CD4-positive, alpha-beta T cell treated with Interferon gamma for 1 hour (primary cell): ENCODE measurements at regions not wholly inside any gene's neighbourhood (a gene's known extent, or its start where the extent isn't known, plus 50 kb on each side); places are given as distances from the start of the nearest gene placed in this dataset.

Experiments
- DNase-seq: peaks from one replicate; pipeline ENCODE4 v3.0.0-alpha.2; 2020

DNA sequence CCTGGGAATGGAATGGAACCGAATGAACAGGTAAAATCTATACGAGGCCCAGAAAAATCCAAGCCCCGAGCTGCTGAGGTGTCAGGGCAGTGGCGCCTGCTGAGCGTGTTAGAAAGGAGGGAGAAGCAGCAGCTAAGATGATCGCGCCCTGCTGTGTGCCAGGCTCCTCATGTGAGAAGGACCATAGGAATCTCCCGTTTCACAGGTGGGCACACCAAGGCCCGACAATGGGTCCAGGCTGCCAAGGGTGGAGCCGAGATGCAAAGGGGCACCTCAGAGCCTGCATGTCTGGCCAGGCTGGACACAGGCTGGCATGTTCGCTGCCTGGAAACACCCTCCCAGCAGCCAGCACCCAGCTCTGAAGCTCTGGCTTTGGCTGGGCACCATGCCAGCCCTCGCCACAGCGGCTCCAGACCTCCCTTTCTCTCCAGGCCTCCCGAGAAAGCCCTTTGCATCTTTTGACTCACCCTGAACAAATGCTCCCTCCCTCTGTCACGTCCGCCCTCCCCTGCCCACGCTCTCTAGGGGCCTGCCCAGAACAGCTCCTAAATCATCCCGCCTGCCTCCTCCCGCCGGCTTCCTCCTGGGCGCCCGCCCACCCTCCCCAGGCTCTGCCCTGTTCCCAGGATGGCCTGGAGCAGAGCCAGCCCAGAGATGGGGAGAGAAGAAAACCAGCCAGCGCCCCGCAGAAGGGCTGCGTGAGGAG is 217.8 kb upstream of the GSE1 start:
- no peak for DNase-seq

DNA sequence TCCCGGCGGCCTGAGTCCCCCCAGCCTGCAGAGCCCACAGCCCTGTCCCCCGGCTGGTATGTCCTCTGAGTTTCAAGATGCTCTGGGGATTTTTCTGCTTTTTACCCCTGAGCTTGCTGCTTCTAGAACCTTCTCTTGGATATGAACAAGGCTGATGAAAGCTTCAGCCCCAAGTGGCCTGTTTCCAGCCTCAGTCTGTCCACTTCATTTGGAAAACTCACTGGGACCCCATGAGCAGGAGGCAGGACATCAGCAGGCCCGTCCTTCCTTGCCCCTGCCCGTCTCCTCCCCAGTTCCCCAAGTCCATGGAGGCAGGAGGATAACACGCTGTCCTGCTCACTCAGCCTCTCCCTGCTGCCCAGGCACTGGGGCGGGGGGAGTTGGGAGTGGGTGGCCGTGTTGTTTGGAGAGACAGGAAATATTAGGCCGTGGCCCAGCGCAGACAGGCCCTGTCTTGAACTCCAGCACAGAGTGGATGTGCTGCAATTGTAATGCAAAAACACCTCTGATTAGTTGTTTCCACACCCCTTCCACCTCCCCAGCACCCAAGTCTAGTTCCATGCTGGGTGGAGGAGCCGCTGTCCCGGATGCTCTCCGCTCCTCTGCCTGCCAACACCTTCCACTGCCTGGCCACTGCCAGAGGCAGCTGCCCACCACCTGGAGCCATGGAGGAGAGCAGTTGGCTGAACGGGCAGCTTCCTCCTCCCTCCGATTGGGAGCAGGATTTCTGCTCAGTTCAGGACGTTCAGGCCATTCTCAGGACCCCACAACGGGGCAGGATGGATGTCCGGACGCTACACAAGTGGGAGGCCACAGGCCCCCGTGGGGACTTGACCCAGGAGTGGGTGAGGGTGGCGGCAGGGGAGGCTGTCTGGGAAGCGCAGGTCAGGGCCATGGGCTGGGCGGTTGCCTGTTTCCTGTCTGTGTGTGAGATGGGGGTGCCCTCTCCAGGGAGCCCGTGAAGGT is 216.9 kb upstream of the GSE1 start:
- DNase-seq, result no peak

DNA sequence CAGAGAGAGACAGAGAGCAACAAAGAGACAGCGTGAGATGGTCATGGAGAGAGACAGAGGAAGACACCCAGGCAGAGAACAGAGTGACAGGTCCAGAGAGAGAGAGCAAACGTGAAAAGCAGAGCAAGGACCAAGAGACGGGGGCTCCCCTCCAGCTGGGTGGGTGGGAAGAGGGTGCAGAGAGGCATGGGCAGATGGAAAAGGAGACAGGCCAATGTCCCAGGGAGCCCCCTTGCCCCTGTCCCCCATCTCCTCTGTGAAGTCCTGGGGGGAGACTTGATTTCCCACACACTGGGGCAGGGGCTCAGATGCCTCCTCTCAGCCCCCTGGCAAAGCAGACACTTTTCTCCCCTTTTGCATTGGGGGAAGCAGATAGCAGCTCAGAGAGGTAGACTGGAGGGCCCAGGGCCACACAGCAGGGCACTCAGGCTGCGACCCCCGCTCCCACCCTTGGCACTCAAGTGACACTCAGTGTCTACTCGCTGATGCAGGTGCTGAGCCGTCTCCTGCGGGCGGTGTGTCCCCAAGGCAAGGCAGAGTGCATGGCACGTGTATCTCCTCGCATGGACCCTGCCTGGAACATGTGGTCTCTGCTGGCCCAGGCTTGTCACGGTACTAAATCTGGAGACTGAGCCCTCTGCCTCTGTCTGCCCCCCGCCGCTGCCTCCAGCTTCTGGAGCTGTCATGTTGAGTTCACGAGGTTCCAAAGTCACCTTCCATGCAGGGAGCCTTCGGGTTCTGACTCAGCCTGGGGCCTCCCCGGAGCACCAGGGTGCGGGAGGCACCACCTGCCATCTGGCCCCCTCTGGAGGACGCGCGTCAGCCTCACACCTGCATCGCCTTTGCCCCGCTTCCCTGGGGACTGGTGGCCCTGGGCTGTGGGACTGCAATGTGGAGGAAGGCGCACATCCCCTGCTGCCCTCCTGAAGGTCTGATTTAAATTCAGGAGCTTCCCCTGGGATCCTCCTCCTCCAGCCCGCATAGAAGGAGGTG is 215.9 kb upstream of the GSE1 start:
- no peak for DNase-seq

DNA sequence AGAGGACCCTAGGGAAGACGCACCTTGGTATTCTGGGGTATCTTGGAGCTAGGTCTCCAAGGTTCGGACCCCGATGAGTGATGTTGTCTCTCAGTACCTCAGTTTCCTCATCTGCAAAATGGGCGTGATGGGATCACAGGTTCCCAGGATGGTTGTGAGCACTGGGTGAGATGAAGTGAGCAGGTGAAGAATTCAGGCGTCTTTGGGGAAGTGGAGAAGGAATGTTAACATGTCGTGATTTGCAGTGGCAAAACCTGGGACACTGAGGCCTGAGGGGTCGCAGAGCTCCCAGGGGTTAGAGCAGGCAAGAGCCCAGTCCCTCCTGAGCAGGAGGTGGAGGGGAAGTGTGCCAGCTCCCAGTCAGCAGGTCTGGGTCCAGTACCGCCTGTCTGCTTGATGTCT is 215.1 kb upstream of the GSE1 start:
- no peak for DNase-seq

DNA sequence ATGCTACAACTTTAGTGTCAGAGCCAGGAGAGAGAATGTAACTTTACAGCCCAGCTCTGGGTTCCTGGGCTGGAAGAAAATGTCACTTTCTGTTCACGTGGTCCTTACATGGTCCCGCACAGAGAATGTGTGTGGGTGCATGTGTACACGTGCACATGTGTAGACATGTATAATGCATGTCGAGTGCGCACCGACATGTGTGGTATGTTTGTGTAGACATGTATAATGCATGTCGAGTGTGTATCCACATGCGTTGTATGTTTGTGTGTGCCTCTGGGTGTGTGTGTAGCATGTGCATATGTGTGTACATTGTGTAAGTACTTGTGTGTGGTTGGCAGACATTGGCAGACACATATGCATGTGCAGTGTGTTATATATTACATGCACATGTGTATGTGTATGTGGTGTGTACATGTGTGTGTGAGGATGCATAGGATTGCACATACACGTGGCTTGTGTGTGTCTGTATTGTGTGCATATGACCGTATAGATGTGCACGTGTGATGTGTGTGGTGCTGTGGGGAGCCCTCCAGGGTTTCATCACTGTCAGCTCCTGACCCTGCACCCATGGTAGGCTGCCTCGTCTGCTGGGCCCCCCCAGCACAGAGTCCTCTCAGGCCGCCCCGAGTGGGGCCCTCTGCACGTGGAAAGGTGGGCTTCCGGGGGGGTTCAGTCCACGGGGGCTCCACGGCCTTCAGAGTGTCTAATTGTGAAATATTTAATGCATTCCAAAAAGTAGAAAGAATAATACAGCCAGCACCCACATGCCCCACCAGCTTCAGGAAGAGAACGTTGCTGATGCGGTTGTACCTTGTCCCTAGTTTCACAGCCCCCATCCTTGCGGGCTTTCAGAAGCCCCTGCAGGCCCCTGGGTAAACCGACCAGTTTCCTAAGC is 214.2 kb upstream of the GSE1 start:
- DNase-seq, result no peak

DNA sequence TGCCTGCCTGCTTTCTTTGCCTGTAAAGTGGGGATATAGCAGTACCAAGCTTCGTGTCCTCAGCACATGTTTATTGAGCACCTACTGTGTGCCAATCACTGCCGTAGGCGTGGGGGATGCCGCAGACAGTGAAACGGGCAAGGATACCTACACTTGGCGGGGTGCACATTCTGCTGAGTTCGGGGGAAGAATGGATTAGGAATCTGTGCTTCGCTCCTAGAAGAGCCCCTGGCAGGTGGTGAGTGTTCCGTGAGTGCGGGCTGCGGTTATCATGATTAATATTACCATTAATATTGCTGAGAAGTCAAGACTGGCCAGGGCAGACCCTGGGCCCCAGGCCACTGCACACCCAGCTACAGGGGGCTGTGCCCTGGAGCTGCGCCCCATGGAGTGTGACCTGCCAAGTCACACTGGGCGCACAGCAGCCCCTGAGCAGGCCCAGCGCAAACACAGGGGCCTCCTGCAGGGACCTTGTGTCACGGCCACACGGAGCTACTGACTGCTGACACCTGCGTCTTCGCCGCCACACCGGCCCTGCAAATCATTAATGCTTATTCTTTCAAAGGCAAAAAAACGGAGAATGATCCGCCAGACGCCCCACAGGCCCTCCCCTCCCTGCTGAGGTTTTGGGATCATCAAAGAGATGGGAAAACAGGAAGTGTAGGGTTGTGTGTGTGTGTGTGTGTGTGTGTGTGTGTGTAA is 213.4 kb upstream of the GSE1 start:
- no peak for DNase-seq

DNA sequence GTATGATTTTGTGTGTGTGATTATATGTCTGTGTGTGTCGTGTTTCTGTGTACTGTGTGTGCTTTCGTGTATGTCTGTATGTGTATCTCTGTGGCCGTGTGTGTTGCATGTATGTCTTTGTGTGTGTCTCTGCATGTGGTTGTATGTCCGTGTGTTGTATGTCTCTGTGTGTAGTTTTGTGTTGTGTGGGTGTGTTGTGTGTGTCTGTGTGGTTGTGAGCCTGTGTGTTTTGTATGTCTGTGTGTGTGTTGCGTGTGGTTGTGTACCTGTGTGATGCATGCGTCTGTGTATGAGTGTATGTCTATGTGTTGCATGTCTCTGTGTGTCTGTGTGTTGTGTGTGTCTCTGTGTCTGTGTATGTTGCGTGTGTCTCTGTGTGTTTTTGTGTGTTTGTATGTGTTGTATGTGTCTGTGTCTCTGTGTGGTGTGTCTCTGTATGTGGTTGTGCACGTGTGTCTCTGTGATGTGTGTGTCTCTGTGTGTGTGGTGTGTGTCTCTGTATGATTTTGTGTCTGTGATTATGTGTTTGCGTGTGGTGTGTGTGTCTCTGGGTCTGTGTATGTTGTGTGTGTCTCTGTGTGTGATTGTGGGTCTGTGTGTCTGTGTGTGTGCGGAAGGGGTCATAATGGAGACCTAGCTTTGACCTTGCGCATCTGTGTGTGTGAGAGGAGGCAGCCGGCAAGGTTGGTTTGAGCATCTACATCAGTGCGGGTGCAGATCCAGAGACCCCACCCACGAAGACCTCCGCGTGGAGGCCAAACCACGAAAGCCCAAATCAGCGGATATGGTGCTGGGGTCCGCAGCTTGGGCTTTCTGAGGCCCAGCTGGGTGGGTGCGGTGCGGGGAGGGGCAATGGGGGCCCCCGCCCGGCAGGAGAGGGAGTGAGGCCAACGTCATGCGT is 212.6 kb upstream of the GSE1 start:
- DNase-seq, result no peak

DNA sequence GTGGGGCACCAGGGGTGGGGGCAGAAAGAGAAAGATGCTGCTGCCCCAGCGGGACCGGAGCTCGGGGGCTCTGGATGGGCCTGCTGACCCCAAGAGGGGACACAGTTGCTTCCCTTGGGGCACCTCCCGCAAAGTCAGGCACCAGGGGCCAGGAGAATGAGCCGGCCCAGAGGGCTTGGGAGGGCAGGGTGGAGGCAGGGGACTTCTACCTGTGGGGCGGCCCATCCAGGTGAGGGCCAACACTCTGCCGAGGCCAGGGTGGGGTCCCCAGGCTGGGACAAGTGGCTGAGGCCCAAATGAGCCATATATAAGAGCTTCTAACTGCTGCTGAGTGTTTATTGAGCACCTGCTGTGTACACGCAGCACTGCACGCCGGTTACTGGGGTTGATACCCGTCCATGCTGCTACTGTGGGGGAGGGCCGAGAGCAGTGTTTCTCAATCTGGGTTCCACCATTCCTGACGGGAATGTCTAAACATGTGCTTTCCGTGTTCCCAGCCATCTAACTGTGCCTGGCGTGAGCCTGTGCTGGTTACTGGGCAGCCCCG is 211.7 kb upstream of the GSE1 start:
- no peak for DNase-seq

DNA sequence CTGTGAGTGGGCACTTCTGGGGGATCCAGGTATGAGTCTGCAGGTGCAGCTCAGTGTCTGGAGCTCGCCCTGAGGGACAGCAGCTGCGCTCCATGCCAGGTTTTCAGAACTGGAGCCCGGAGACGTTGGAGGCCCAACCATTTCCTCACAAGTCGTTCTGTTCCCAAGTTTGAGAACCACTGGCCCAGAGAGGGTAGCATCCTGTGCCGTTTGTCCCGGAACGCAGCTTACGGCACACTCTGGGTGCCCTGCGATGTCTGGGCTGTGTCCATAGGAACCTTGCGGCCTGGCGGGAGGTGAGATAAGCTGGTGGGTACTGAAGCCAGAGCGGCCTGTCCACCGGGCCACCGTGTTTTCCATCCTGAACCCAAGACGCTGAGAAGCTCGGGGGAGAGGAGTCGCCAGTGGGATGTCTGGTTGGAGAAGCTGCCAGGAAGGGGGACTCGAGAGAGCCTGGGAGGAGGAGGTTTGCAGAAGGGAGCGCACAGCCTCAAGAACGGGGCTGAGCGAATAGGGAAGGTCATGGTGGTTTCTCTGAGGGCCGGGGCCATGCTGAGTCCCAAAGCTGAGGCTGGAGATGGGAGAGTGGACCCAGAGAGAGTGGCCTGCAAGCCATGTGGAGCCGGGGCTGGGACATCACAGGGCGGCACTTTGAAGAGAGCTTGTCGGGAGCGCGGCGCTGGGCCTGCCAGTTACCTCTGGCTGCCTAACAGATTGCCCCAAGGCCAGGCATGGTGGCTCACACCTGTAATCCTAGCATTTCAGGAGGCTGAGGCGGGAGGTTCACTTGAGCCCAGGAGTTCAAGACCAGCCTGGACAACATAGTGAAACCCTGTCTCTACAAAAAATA is 211.0 kb upstream of the GSE1 start:
- no peak for DNase-seq

DNA sequence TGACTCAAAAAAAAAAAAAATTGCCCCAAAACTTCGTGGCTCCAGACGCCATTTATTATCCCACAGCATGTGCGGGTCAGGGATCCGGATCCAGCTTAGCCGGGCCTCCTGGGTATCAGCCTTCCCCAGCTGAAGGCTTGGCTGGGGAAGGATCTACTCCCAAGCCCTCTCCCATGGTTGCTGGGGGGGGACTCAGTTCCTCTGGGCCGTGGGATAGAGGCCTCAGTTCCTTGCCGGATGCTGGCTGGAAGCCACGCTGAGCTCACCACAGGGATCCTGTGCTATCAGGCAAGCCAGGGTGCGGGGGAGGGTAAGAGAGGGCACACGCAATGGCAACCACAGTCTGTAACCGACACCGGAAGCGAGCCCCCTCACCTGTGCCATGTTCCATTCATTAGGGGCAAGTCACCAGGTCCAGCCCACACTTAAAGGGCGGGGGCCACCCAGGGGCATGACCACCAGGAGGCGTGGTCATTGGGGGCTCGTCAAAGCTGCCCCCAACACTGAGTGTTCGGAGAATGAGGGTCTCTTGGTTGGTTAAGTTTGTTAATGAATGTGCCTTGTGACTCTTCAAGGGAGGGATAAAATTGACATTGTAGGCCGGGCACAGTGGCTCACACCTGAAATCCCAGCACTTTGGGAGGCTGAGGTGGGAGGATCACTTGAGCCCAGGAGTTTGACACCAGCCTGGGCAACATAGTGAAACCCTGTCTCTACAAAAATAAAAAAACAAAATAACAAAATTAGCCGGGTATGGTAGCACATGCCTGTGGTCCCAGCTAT is 210.0 kb upstream of the GSE1 start:
- no peak for DNase-seq

DNA sequence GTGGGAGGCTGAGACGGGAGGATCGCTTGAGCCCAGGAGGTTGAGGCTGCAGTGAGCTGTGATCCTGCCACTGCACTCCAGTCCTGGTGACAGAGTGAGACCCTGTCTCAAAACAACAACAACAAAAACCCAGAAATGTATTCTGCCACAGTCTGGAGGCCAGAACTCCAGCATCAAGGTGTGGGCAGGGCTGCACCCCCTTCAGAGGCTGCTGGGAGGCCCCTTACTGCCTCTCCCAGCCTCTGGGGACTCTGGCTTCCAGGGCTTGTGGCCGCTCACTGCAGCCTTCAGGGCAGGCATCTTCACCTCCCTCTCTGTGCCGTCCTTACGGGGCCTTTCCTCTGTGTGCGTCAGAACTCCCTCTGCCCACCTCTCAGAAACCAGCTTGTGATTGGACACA is 209.4 kb upstream of the GSE1 start:
- DNase-seq, result no peak

DNA sequence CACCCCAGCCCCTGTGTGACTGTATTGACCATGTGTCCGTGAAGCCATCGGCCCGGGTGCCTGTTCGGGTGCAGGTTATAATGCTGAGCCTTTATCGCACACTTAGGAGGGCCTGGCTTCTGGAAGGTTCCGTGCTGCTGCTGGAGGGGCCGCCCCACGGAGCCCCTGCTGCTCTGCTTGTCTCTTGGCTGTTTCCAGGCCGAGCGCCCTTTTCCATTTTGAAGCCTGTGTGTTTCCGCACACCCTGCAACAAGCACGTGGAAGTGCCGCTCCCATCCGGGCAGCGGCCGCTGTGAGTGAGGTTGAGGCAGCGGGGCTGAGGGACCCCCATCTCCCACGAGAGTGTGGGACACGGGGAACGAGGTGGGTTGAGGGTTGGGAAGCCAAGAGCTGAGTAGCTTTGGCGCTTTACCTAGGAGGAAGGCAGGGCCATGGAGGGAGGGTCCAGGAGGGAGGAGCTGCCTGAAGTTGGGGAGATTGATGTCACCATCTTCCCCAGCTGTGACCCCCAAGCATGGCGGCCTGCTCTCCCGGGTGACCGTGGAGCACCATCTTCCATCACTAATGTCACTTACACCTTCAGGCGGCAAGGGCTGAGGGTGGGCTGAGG is 200.1 kb upstream of the GSE1 start:
- no peak for DNase-seq

DNA sequence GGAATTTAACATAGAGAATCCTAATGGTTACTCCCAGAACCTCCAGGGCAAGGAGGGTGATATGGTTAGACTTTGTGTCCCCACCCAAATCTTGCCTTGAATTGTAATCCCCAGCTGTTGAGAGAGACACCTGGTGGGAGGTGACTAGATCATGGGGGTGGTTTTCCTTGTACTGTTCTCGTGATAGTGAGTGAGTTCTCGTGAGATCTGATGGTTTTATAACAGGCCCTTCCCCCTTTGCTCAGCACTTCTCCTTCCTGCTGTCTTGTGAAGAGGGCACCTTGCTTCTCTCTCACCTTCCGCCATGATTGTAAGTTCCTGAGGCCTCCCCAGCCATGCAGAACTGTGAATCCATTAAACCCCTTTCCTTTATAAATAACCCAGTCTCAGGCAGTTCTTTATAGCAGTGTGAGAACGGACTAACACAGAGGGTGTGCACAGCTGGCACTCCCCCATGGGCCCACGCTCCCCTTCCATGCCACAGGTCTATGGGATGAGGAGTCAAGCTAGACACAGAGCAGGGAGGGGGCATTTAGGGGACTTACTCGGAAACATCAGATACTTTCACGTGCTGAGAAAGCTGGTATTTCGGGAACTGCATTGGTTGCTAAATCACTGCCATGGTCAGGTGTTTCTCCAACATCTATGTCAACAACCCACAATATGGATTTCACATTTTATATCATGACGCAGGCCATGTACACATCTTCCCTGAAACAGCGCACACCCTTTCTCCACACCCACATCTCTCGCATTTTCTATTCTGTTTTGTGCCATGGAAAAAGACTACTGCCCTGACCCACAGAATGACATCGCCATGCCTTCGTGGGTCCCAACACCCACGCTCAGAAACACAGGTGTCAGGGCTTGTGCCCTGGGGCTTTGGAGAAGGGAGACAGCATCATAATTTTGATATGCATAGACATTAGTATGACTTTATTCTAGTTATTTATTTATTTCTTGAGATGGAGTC is 199.1 kb upstream of the GSE1 start:
- DNase-seq, result no peak

DNA sequence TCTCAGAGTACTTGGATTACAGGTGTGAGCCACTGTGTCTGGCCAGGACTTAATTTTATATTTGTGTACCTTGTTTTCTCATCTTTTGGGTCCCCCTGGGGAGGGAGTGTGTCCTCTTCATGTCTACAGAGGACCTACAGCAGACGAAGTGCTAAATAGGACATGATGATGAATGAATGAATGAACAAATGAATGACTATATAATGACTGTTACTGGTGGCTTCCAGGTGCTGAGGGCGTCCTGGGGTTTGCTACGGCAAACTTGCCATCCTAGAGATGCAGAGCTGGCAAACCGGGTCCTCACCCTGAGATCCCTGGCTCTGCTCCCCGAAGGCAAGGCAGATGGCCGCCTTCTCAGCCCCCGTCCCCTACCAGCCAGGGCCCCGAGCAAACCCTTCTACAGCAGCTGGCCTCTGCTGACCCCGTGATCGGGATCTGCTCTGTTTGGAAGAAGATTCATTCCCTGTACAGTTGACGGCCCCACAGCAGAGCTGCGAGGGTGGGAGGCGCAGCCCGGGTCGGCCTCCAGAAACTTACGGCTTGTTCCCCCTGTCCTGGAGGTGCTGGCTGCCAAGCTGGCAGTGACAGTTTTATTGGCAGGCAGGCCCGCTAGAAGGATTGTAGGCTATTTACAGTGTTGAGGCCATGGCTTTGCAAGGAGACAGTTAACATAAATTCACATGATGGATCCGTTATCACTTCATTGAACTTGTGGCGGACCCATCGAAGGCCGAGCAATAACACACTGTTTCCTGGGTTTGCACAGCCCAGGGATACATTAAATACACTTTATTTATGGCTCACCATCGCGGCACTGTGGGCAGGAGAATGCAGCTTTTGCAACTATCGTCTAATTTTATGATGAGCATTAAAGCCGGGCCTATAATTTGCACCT is 197.7 kb upstream of the GSE1 start:
- no peak for DNase-seq
